Breast epithelium (tissue), 4 donors: ENCODE measurements at regions not wholly inside any gene's neighbourhood (a gene's known extent, or its start where the extent isn't known, plus 50 kb on each side); places are given as distances from the start of the nearest gene placed in this dataset.

ENCODE experiments used
- DNase-seq, 2 donors: peaks; one replicate each; pipeline ENCODE4 v3.0.0-alpha.2; 2019; ENCODE audit warnings: low spot score in 2 of 2
- H3K27ac ChIP-seq, 2 donors: fragments of 200-600 bp; sonication (generic) in 1 of 2; one replicate each; pipeline ENCODE4 v1.5.1; 2016 to 2019; ENCODE audit warnings: mild to moderate bottlenecking in 1 of 2
- H3K27me3 ChIP-seq, 2 donors: fragments of 200-600 bp; sonication (generic) in 1 of 2; one replicate each; pipeline versions ENCODE4 v1.5.1 to v1.6.0; 2017 to 2019; ENCODE audit warnings: control low read depth in 1 of 2, mild to moderate bottlenecking in 1 of 2
- H3K36me3 ChIP-seq: fragments of 200-600 bp; one replicate; pipeline ENCODE4 v1.5.1; 2019
- H3K4me1 ChIP-seq, 2 donors: fragments of 200-600 bp; sonication (generic); one replicate each; pipeline ENCODE4 v1.5.1; 2016 to 2019; ENCODE audit warnings: control low read depth in 1 of 2
- H3K4me3 ChIP-seq, 3 donors: fragments of 200-600 bp; sonication (generic); 1 replicate in 2 of 3; 2 replicates in 1 of 3; pipeline ENCODE4 v1.5.1; 2016 to 2019; ENCODE audit warnings: mild to moderate bottlenecking in 3 of 3, moderate library complexity in 2 of 3
- H3K9me3 ChIP-seq, 2 donors: fragments of 200-600 bp; sonication (generic) in 1 of 2; one replicate each; pipeline ENCODE4 v1.5.1; 2016 to 2019; ENCODE audit warnings: control low read depth in 1 of 2
- POLR2A ChIP-seq: fragments of 450-650 bp; IDR thresholded peaks from one replicate; pipeline ENCODE4 v1.6.1; 2016; ENCODE audit warnings: antibody characterized with exemption, mild to moderate bottlenecking, moderate library complexity
- POLR2AphosphoS5 ChIP-seq, 3 donors: sonication (generic); formaldehyde crosslinking; IDR thresholded peaks; one replicate each; pipeline ENCODE4 v1.6.1; 2017; ENCODE audit warnings: antibody characterized with exemption in 3 of 3
- intact Hi-C: fragments of 100-400 bp; cut with DNase I; formaldehyde crosslinking; loops from one replicate; pipeline ENCODE4 v1.15.1; 2023; ENCODE audit warnings: low total_unique reads
- TF ChIP-seq, protein P1 (sequence below), 3 donors: fragments of 450-650 bp; IDR thresholded peaks; one replicate each; pipeline ENCODE4 v1.5.1; 2016 to 2017; ENCODE audit warnings: antibody characterized with exemption in 3 of 3, mild to moderate bottlenecking in 3 of 3, moderate library complexity in 3 of 3

- Histone ChIP-seq H3K36me3 (no peaks in the 10 kb centered on the region), H3K27me3 (no peaks in the 10 kb centered on the region), H3K4me1 (no peaks in the 10 kb centered on the region), H3K27ac (no peak overlapping the region), H3K4me3 (no peak overlapping the region), H3K9me3 (no peaks in the 10 kb centered on the region)
- DNase-seq = no peak
- intact Hi-C loops = no loop called here
- TF ChIP-seq, protein P1, sequence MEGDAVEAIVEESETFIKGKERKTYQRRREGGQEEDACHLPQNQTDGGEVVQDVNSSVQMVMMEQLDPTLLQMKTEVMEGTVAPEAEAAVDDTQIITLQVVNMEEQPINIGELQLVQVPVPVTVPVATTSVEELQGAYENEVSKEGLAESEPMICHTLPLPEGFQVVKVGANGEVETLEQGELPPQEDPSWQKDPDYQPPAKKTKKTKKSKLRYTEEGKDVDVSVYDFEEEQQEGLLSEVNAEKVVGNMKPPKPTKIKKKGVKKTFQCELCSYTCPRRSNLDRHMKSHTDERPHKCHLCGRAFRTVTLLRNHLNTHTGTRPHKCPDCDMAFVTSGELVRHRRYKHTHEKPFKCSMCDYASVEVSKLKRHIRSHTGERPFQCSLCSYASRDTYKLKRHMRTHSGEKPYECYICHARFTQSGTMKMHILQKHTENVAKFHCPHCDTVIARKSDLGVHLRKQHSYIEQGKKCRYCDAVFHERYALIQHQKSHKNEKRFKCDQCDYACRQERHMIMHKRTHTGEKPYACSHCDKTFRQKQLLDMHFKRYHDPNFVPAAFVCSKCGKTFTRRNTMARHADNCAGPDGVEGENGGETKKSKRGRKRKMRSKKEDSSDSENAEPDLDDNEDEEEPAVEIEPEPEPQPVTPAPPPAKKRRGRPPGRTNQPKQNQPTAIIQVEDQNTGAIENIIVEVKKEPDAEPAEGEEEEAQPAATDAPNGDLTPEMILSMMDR (IDR thresholded peaks at IDR 0.05) = no peak
- TF ChIP-seq POLR2A (no peak), POLR2AphosphoS5 (IDR thresholded peaks at IDR 0.05) (no peak)
Measured at GRCh38 chr20:48384147-48384818, 443.5 kb downstream of the PREX1 start.

GRCh38 chr20:48383252-48383651 lies 444.5 kb downstream of the PREX1 start:
- Histone ChIP-seq H3K4me1 (no peaks in the 10 kb centered on the region), H3K27me3 (no peaks in the 10 kb centered on the region), H3K4me3 (no peak overlapping the region), H3K36me3 (no peaks in the 10 kb centered on the region), H3K9me3 (no peaks in the 10 kb centered on the region), H3K27ac (no peak overlapping the region)
- intact Hi-C loops = no loop called here
- DNase-seq = no peak
- TF ChIP-seq POLR2AphosphoS5 (IDR thresholded peaks at IDR 0.05) (no peak), POLR2A (no peak)
- TF ChIP-seq, protein P1 (IDR thresholded peaks at IDR 0.05) = no peak

- Histone ChIP-seq H3K36me3 (no peaks in the 10 kb centered on the region), H3K27ac (no peak overlapping the region), H3K9me3 (no peaks in the 10 kb centered on the region), H3K4me1 (no peaks in the 10 kb centered on the region), H3K4me3 (no peak overlapping the region), H3K27me3 (peaks cover 0 to 4% of the 10 kb centered on the region in 2 donors)
- intact Hi-C loops = no loop called here
- no peak for TF ChIP-seq POLR2A
- TF ChIP-seq, protein P1 (IDR thresholded peaks at IDR 0.05) = no peak
- no peak for TF ChIP-seq POLR2AphosphoS5 (IDR thresholded peaks at IDR 0.05)
- DNase-seq = no peak
Measured at GRCh38 chr20:48382304-48382703, 445.5 kb downstream of the PREX1 start.

- Histone ChIP-seq H3K4me3 (no peak overlapping the region), H3K4me1 (no peaks in the 10 kb centered on the region), H3K27ac (no peak overlapping the region), H3K27me3 (peaks cover 0 to 4% of the 10 kb centered on the region in 2 donors), H3K9me3 (no peaks in the 10 kb centered on the region), H3K36me3 (no peaks in the 10 kb centered on the region)
- no peak for TF ChIP-seq POLR2AphosphoS5 (IDR thresholded peaks at IDR 0.05)
- TF ChIP-seq, protein P1 (IDR thresholded peaks at IDR 0.05) = no peak
- TF ChIP-seq POLR2A = no peak
- DNase-seq = no peak
- intact Hi-C loops = no loop called here
Measured at GRCh38 chr20:48381353-48382120, 446.3 kb downstream of the PREX1 start.

- H3K4me1 ChIP-seq = no peaks in the 10 kb centered on the region
- H3K27me3 ChIP-seq = peaks cover 0 to 10% of the 10 kb centered on the region in 2 donors
- no peak overlapping the region for H3K27ac ChIP-seq
- no peak for DNase-seq
- intact Hi-C loops = no loop called here
- H3K9me3 ChIP-seq = no peaks in the 10 kb centered on the region
- no peaks in the 10 kb centered on the region for H3K36me3 ChIP-seq
- TF ChIP-seq, protein P1 (IDR thresholded peaks at IDR 0.05) = no peak
- TF ChIP-seq POLR2A (no peak), POLR2AphosphoS5 (IDR thresholded peaks at IDR 0.05) (no peak)
- H3K4me3 ChIP-seq = no peak overlapping the region
Measured at GRCh38 chr20:48380661-48381060, 447.1 kb downstream of the PREX1 start.
